ENCODE measurements at regions not wholly inside any gene's neighbourhood (a gene's known extent, or its start where the extent isn't known, plus 50 kb on each side); places are given as distances from the start of the nearest gene placed in this dataset.

DNA sequence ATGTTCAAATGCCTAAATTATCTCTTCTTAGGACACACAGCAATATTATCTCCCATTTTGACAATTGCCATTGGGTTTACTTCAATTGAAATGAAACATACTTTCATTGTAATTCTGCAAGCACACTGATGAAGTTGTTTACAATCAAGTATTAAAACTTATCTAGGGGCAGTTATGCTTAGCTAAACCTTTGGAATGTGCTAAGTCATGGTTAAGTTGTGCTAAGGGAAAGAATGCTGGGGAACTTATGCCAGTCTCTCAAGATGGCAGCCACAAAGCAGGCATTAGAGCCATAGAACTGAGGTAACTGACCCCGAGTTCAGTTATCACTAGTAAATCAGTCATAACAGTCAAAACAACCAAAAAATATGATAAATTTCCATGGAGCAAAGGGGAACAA is 59.1 kb upstream of the NT5E start:
- DNase-seq, result no peak
- peaks cover 11% of the 10 kb centered on the region for H3K4me1 ChIP-seq (ENCODE audit: low read depth)
- TF ChIP-seq, protein P1, sequence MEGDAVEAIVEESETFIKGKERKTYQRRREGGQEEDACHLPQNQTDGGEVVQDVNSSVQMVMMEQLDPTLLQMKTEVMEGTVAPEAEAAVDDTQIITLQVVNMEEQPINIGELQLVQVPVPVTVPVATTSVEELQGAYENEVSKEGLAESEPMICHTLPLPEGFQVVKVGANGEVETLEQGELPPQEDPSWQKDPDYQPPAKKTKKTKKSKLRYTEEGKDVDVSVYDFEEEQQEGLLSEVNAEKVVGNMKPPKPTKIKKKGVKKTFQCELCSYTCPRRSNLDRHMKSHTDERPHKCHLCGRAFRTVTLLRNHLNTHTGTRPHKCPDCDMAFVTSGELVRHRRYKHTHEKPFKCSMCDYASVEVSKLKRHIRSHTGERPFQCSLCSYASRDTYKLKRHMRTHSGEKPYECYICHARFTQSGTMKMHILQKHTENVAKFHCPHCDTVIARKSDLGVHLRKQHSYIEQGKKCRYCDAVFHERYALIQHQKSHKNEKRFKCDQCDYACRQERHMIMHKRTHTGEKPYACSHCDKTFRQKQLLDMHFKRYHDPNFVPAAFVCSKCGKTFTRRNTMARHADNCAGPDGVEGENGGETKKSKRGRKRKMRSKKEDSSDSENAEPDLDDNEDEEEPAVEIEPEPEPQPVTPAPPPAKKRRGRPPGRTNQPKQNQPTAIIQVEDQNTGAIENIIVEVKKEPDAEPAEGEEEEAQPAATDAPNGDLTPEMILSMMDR (IDR thresholded peaks at IDR 0.05), result no peak
- ATAC-seq, result no peak
- no peaks in the 10 kb centered on the region for H3K9me3 ChIP-seq
- no peaks in the 10 kb centered on the region for H3K36me3 ChIP-seq (ENCODE audit: low read depth)
- intact Hi-C loops (cut with DNase I, micrococcal nuclease), result no loop called here
- no peak overlapping the region for H3K4me3 ChIP-seq

DNA sequence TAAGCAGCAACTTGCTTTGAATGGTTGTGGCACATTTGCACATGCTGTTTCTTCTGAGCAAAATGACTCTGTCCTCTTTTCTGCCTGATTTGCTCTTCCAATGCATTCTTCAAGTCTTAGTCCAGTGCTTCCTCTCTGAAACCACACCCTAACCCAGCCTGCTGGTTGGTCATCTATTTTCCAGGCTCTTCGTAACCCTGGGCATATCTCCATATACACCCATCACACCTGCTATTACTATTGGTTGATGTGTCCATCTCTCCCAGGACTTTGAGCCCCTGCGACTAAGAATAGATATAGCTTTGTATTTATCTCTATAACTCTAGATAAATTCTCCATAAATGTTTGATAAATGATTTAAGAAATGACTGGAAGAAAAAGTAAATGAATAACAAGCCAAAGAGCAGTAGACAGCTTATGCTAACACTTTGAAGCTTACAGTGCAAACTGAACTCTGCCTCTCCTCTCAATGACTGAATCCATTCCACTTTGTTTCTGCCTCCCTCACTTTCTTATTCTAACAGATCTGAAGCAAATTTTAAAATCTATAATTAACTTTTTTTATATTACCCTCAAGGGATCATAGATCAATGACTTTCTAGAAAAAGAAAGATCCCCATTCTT is 59.7 kb upstream of the NT5E start:
- Histone ChIP-seq H3K36me3 (ENCODE audit: low read depth) (no peaks in the 10 kb centered on the region), H3K4me3 (peak overlapping the region; percentile 3), H3K9me3 (no peaks in the 10 kb centered on the region), H3K4me1 (ENCODE audit: low read depth) (peaks cover 11% of the 10 kb centered on the region)
- intact Hi-C loops (cut with DNase I, micrococcal nuclease), result no loop called here
- ATAC-seq (peak; percentile 97), DNase-seq (peak in 1 of 3 donors; percentile 81)
- TF ChIP-seq, protein P1 (IDR thresholded peaks at IDR 0.05), result no peak

DNA sequence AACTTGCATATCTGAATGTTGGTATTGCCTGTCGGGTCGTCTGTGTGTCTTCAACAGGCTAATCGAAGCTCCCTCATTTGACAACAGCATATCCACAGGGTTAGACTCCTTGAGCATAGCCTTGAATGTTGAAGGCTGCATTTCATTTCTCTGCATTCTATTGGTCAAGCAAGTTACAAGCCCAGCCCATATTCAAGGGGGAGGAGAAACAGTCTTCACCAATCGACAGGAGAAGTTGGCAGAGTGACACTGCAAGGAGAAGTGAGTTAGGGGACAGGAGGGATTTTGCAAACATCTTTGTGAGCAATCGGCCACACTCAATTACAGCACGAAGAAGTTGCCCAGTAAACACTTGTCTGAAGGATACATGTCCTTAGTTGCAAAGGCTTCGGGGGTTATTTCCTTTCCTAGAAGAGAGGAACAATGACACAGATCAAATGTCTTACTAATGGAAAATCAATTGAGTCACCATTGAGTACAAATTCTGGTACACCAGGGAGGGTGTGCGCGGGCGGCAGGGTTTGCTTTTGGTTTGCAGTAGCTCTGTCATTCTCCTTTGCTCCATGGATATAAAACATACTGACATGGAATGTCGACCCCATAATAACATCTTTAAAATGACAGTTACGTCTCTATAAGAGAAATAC is 60.6 kb upstream of the NT5E start:
- Histone ChIP-seq H3K36me3 (ENCODE audit: low read depth) (no peaks in the 10 kb centered on the region), H3K9me3 (no peaks in the 10 kb centered on the region), H3K4me3 (no peak overlapping the region), H3K4me1 (ENCODE audit: low read depth) (peaks cover 11% of the 10 kb centered on the region)
- peak; percentile 42 for ATAC-seq
- peak in 1 of 3 donors; percentile 37 for DNase-seq
- intact Hi-C loops (cut with DNase I, micrococcal nuclease), result no loop called here
- TF ChIP-seq, protein P1 (IDR thresholded peaks at IDR 0.05), result no peak

DNA sequence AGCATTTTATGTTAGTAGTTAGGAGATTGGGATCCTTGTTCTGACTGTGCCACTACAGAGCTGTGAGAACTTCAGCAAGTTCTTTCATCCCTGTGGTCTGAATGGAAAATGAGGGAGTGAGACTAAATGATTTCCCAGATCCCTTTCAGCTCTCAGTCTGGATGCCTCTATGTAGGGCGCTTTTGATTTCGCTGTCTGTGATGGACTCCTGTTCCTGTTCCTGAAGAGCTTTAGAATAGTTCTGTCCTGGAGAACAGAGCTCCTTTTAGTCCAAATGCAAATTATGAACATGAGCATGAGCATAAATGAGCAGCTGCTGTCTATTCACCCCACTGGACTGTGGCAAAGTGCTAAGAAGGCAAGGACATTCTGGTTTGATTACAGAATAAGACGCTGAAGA is 61.4 kb upstream of the NT5E start:
- intact Hi-C loops (cut with DNase I, micrococcal nuclease), result no loop called here
- TF ChIP-seq, protein P1 (IDR thresholded peaks at IDR 0.05), result no peak
- H3K9me3 ChIP-seq, result no peaks in the 10 kb centered on the region
- H3K4me3 ChIP-seq, result no peak overlapping the region
- ATAC-seq (no peak), DNase-seq (no peak)
- peaks cover 11% of the 10 kb centered on the region for H3K4me1 ChIP-seq (ENCODE audit: low read depth)
- H3K36me3 ChIP-seq (ENCODE audit: low read depth), result no peaks in the 10 kb centered on the region

DNA sequence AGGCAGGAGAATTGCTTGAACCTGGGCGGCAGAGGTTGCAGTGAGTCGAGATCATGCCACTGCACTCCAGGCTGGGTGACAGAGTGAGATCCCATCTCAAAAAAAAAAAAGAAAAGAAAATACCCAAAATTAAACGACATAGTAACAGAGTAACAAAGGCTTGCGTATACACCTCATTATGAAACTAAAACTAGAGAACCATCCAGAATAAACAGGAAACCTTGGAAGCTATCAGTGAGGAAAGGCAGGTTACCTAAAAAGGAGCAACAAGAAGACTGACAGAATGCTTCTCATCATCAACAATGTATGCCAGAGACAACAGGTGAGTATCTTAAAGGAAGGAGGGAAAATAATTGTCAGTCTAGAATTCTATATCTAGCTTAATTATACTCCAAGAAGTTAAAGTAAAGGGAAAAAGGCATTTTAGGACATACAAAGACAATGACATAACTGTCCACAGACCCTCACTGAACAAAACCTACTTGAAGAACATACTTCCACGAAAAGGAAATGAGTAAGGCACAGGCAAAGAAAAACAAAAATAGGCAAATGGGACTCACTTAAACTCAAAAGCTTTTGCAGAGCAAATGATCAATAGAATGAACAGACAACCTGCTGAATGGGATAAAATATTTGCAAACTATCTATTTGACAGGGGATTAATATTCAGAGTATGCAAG is 64.1 kb upstream of the NT5E start:
- Histone ChIP-seq H3K36me3 (ENCODE audit: low read depth) (no peaks in the 10 kb centered on the region), H3K4me1 (ENCODE audit: low read depth) (peaks cover 8% of the 10 kb centered on the region), H3K9me3 (no peaks in the 10 kb centered on the region), H3K4me3 (no peak overlapping the region)
- DNase-seq (no peak), ATAC-seq (no peak)
- TF ChIP-seq, protein P1 (IDR thresholded peaks at IDR 0.05), result no peak
- intact Hi-C loops (cut with DNase I, micrococcal nuclease), result no loop called here
